Neural cell (in vitro differentiated cells): ENCODE measurements at regions not wholly inside any gene's neighbourhood (a gene's known extent, or its start where the extent isn't known, plus 50 kb on each side); places are given as distances from the start of the nearest gene placed in this dataset.

Experiments used
- CTCF ChIP-seq: fragments of 450-650 bp; IDR thresholded peaks from 2 replicates; pipeline ENCODE4 v1.5.1; 2014; ENCODE audit warnings: antibody characterized with exemption, mild to moderate bottlenecking, moderate library complexity; ENCODE audit not compliant: poor library complexity, severe bottlenecking
- EZH2 ChIP-seq: fragments of 200-600, 300-800 bp; shearing (Covaris generic), sonication (generic); IDR thresholded peaks from 2 replicates; pipeline ENCODE4 v1.6.1; 2014; ENCODE audit warnings: antibody characterized with exemption, low read length, borderline replicate concordance, mild to moderate bottlenecking; ENCODE audit not compliant: insufficient read depth, poor library complexity, severe bottlenecking
- POLR2AphosphoS5 ChIP-seq: IDR thresholded peaks from 2 replicates; pipeline ENCODE4 v1.6.1; 2012
- TAF1 ChIP-seq: IDR thresholded peaks from 2 replicates; pipeline ENCODE4 v1.6.1; 2012; ENCODE audit warnings: low read depth

GRCh38 chr4:62328526-62328925, 1128.4 kb downstream of the ADGRL3 start:
- no peak for TF ChIP-seq CTCF
- no peak for TF ChIP-seq TAF1
- no peak for TF ChIP-seq EZH2
- TF ChIP-seq POLR2AphosphoS5: no peak
